SK-N-SH (cell line): ENCODE measurements at regions not wholly inside any gene's neighbourhood (a gene's known extent, or its start where the extent isn't known, plus 50 kb on each side); places are given as distances from the start of the nearest gene placed in this dataset.

Source experiments
- CTCF ChIA-PET: fragments of 300-600, 350-600 bp; formaldehyde crosslinking; extraction: SDS; loops from one replicate; lab custom pipeline; 2021; lab: Yijun Ruan, JAX
- POLR2A ChIA-PET: fragments of 350-600 bp; sonication (Branson Sonifier 250); formaldehyde crosslinking; extraction: SDS; loops from one replicate; lab custom pipeline; 2020; ENCODE audit warnings: antibody characterized with exemption, inconsistent platforms; lab: Yijun Ruan, JAX
- DNase-seq: peaks from one replicate; pipeline ENCODE4 v3.0.0; 2012
- H2AFZ ChIP-seq: fragments of 200-600 bp; sonication (generic); 2 replicates; pipeline ENCODE4 v1.8.1; 2016; ENCODE audit warnings: antibody characterized with exemption, mild to moderate bottlenecking, low read depth
- H3F3A ChIP-seq: fragments of 200-600 bp; sonication (generic); replicated peaks from 2 replicates; pipeline ENCODE3; 2016; ENCODE audit warnings: antibody characterized with exemption, mild to moderate bottlenecking; ENCODE audit not compliant: insufficient read depth
- H3K27ac ChIP-seq, 2 experiments: fragments of 200-500 bp in 1 of 2; fragments of 200-600 bp in 1 of 2; sonication (Bioruptor generic) in 1 of 2; sonication (generic), shearing (Covaris generic) in 1 of 2; 2 replicates each; pipeline versions ENCODE4 v1.5.1 to v1.6.1; 2014 to 2016; ENCODE audit warnings: low read depth in 2 of 2, inconsistent platforms in 1 of 2, low read length in 1 of 2, mild to moderate bottlenecking in 1 of 2, mixed read lengths in 1 of 2
- H3K27me3 ChIP-seq: fragments of 200-600 bp; sonication (generic), shearing (Covaris generic); 2 replicates; pipeline ENCODE4 v1.6.1; 2016; ENCODE audit warnings: mixed run types; ENCODE audit not compliant: insufficient read depth
- H3K36me3 ChIP-seq, 2 experiments: fragments of 200-500 bp in 1 of 2; fragments of 200-600 bp in 1 of 2; sonication (Bioruptor generic) in 1 of 2; sonication (generic) in 1 of 2; replicated peaks in 1 of 2; 2 replicates each; pipeline versions ENCODE3 to v1.5.1; 2014 to 2016; ENCODE audit warnings: low read length in 1 of 2, mild to moderate bottlenecking in 1 of 2; ENCODE audit not compliant: insufficient read depth in 2 of 2, control insufficient read depth in 1 of 2
- H3K4me1 ChIP-seq, 2 experiments: fragments of 200-500 bp in 1 of 2; fragments of 200-600 bp in 1 of 2; sonication (Bioruptor generic) in 1 of 2; sonication (generic), shearing (Covaris generic) in 1 of 2; 2 replicates each; pipeline versions ENCODE4 v1.5.1 to v1.6.1; 2014 to 2016; ENCODE audit warnings: low read depth in 1 of 2, low read length in 1 of 2, mixed run types in 1 of 2; ENCODE audit not compliant: insufficient read depth in 2 of 2, control insufficient read depth in 1 of 2
- H3K4me2 ChIP-seq: fragments of 200-600 bp; sonication (generic), shearing (Covaris generic); 2 replicates; pipeline ENCODE4 v1.6.1; 2017; ENCODE audit warnings: mixed run types
- H3K4me3 ChIP-seq, 2 experiments: fragments of 200-500 bp in 1 of 2; fragments of 200-600 bp in 1 of 2; sonication (Bioruptor generic) in 1 of 2; sonication (generic), shearing (Covaris generic) in 1 of 2; 2 replicates each; pipeline versions ENCODE4 v1.5.1 to v1.8.1; 2014 to 2016; ENCODE audit warnings: low read depth in 2 of 2, inconsistent platforms in 1 of 2, low read length in 1 of 2, mild to moderate bottlenecking in 1 of 2, mixed read lengths in 1 of 2, moderate library complexity in 1 of 2
- H3K79me2 ChIP-seq: fragments of 200-600 bp; sonication (generic); 2 replicates; pipeline ENCODE4 v1.8.1; 2017; ENCODE audit warnings: mild to moderate bottlenecking; ENCODE audit not compliant: insufficient read depth
- H3K9ac ChIP-seq: fragments of 200-600 bp; sonication (generic); 2 replicates; pipeline ENCODE4 v1.6.1; 2017; ENCODE audit warnings: mixed run types
- H3K9me2 ChIP-seq: fragments of 200-600 bp; sonication (generic); 2 replicates; pipeline ENCODE4 v1.6.1; 2017; ENCODE audit warnings: mixed run types
- H3K9me3 ChIP-seq: fragments of 200-600 bp; sonication (generic); 2 replicates; pipeline ENCODE4 v1.6.1; 2017; ENCODE audit warnings: mixed run types, mild to moderate bottlenecking, moderate library complexity
- H4K20me1 ChIP-seq: fragments of 200-600 bp; sonication (generic); 2 replicates; pipeline ENCODE4 v1.6.1; 2017; ENCODE audit warnings: mild to moderate bottlenecking, mixed run types; ENCODE audit not compliant: insufficient read depth
- CHD2 ChIP-seq: fragments of 150-350 bp; IDR thresholded peaks from 2 replicates; pipeline ENCODE4 v1.6.1; 2018; ENCODE audit warnings: low read length; ENCODE audit not compliant: partially characterized antibody
- CTCF ChIP-seq: fragments of 200-600 bp; sonication (generic); IDR thresholded peaks from 2 replicates; pipeline ENCODE4 v1.6.1; 2017; ENCODE audit warnings: antibody characterized with exemption, mild to moderate bottlenecking, moderate library complexity
- EZH2phosphoT487 ChIP-seq: fragments of 200-600 bp; sonication (generic); IDR thresholded peaks from 2 replicates; pipeline ENCODE4 v1.6.1; 2017; ENCODE audit warnings: low read depth, mixed run types, mild to moderate bottlenecking, antibody characterized with exemption, moderate library complexity, borderline replicate concordance
- FOXJ3 ChIP-seq: sonication (generic); formaldehyde crosslinking; IDR thresholded peaks from 2 replicates; pipeline ENCODE4 v1.5.1; 2020; ENCODE audit warnings: mild to moderate bottlenecking, missing genetic modification reagents
- FOXM1 ChIP-seq: IDR thresholded peaks from 2 replicates; pipeline ENCODE4 v1.4.0; 2012; ENCODE audit warnings: low read depth, mild to moderate bottlenecking
- GABPA ChIP-seq: IDR thresholded peaks from 2 replicates; pipeline ENCODE4 v1.4.0; 2012; ENCODE audit warnings: low read depth, mild to moderate bottlenecking
- GATA2 ChIP-seq: sonication (generic); formaldehyde crosslinking; IDR thresholded peaks from 2 replicates; pipeline ENCODE4 v1.5.0; 2020; ENCODE audit warnings: mild to moderate bottlenecking, missing genetic modification reagents
- MAX ChIP-seq: IDR thresholded peaks from 2 replicates; pipeline ENCODE4 v1.4.0; 2012; ENCODE audit warnings: low read depth
- NFIC ChIP-seq: IDR thresholded peaks from 2 replicates; pipeline ENCODE4 v1.4.0; 2012; ENCODE audit warnings: borderline replicate concordance
- NRF1 ChIP-seq: IDR thresholded peaks from 2 replicates; pipeline ENCODE4 v1.6.1; 2012; ENCODE audit warnings: low read depth, mild to moderate bottlenecking, low read length
- PBX3 ChIP-seq: IDR thresholded peaks from 2 replicates; pipeline ENCODE4; 2012
- RCOR1 ChIP-seq: fragments of 150-350 bp; IDR thresholded peaks from 2 replicates; pipeline ENCODE4 v1.6.1; 2017; ENCODE audit warnings: antibody characterized with exemption, low read length
- REST ChIP-seq: IDR thresholded peaks from 2 replicates; pipeline ENCODE4 v1.6.1; 2012; ENCODE audit warnings: mild to moderate bottlenecking, low read depth, low read length, moderate library complexity
- RFX5 ChIP-seq: IDR thresholded peaks from 2 replicates; pipeline ENCODE4 v1.6.1; 2012; ENCODE audit warnings: mild to moderate bottlenecking, improper control_type of control experiment, low read length
- RXRA ChIP-seq: IDR thresholded peaks from 2 replicates; pipeline ENCODE4 v1.4.0; 2012; ENCODE audit warnings: low read depth, mild to moderate bottlenecking, borderline replicate concordance
- SMC3 ChIP-seq: IDR thresholded peaks from 2 replicates; pipeline ENCODE4 v1.6.1; 2012; ENCODE audit warnings: low read depth, low read length, improper control_type of control experiment
- TCF12 ChIP-seq: IDR thresholded peaks from 2 replicates; pipeline ENCODE4 v1.4.0; 2012
- TEAD4 ChIP-seq: IDR thresholded peaks from 2 replicates; pipeline ENCODE4 v1.4.0; 2012; ENCODE audit warnings: mild to moderate bottlenecking, borderline replicate concordance; ENCODE audit not compliant: insufficient read depth
- WGBS: methylation state at CpG from one replicate; pipeline ENCODE4 v1.1.6; 2017; ENCODE audit warnings: low lambda C conversion rate; 5-methylcytosine and 5-hydroxymethylcytosine counted together

GRCh38 chr12:60223242-60223641 lies 627.4 kb downstream of the SLC16A7 start (continued):
- TF ChIP-seq CTCF (no peak), NFIC (no peak), RCOR1 (no peak), SMC3 (no peak), RXRA (no peak), TEAD4 (no peak), FOXJ3 (CRISPR knock-in tag) (no peak)

- CTCF ChIA-PET: no interaction called here
- H3K79me2 ChIP-seq: no peaks in the 10 kb centered on the region
- H4K20me1 ChIP-seq: no peaks in the 10 kb centered on the region
- no peaks in the 10 kb centered on the region for H3F3A ChIP-seq
- H3K4me2 ChIP-seq: no peak overlapping the region
- no peak overlapping the region for H3K27ac ChIP-seq
- H3K9ac ChIP-seq: no peak overlapping the region
- no peak overlapping the region for H3K4me3 ChIP-seq
- H2AFZ ChIP-seq: no peak overlapping the region
- no peaks in the 10 kb centered on the region for H3K4me1 ChIP-seq
- DNase-seq: no peak
- no peaks in the 10 kb centered on the region for H3K9me3 ChIP-seq
- TF ChIP-seq RFX5 (no peak), GABPA (no peak), TEAD4 (no peak), FOXM1 (no peak), EZH2phosphoT487 (no peak), NFIC (no peak), MAX (no peak), TCF12 (no peak), GATA2 (CRISPR knock-in tag) (no peak), NRF1 (no peak), PBX3 (no peak), CHD2 (no peak), REST (no peak)
- H3K9me2 ChIP-seq: no peaks in the 10 kb centered on the region; the same call in 1 of the 2 replicates
- H3K36me3 ChIP-seq: no peaks in the 10 kb centered on the region
- H3K27me3 ChIP-seq: no peaks in the 10 kb centered on the region
- POLR2A ChIA-PET: no interaction called here
- WGBS: 3% methylated on average over 11 of the region's 11 CpGs
These were observed 629.6 kb downstream of the SLC16A7 start for GRCh38 chr12:60225216-60226000.
